H1 (cell line): ENCODE measurements at regions not wholly inside any gene's neighbourhood (a gene's known extent, or its start where the extent isn't known, plus 50 kb on each side); places are given as distances from the start of the nearest gene placed in this dataset.

Source experiments
- CTCF ChIA-PET: fragments of 300-600 bp; sonication (Branson Sonifier 250); formaldehyde crosslinking; loops from one replicate; lab custom pipeline; 2021; ENCODE audit not compliant: partially characterized antibody; lab: Charles Lee
- POLR2A ChIA-PET: fragments of 300-600 bp; sonication (Branson Sonifier 250); formaldehyde crosslinking; loops from one replicate; lab custom pipeline; 2021; ENCODE audit warnings: inconsistent platforms; ENCODE audit not compliant: partially characterized antibody; lab: Charles Lee
- DNase-seq, 2 experiments: peaks; one replicate each; pipeline versions ENCODE4 v3.0.0 to v3.0.0-alpha.2; 2010 to 2022; ENCODE audit warnings: low spot score in 2 of 2, low read depth in 1 of 2, mixed read lengths in 1 of 2
- FAIRE-seq: peaks from 2 replicates; lab custom pipeline; 2011; peaks lifted over from hg19 to GRCh38; lab: Jason Lieb, UNC
- H2AFZ ChIP-seq: 2 replicates; pipeline ENCODE4 v1.8.1; 2012; ENCODE audit warnings: low read length, inconsistent platforms
- H2AK5ac ChIP-seq: 2 replicates; pipeline ENCODE4 v1.6.1; 2013; ENCODE audit warnings: low read depth, low read length
- H2BK120ac ChIP-seq: replicated peaks from 2 replicates; pipeline ENCODE3; 2013; ENCODE audit warnings: low read depth, low read length, inconsistent platforms
- H2BK12ac ChIP-seq: 2 replicates; pipeline ENCODE4 v1.6.1; 2013; ENCODE audit warnings: low read depth, low read length
- H2BK15ac ChIP-seq: 2 replicates; pipeline ENCODE4 v1.6.1; 2013; ENCODE audit warnings: low read length
- H2BK20ac ChIP-seq: 2 replicates; pipeline ENCODE4 v1.6.1; 2013; ENCODE audit warnings: low read length
- H2BK5ac ChIP-seq: 2 replicates; pipeline ENCODE4 v1.6.1; 2013; ENCODE audit warnings: low read depth, low read length
- H3K14ac ChIP-seq: 2 replicates; pipeline ENCODE4 v1.6.1; 2013; ENCODE audit warnings: inconsistent platforms; ENCODE audit not compliant: insufficient read length
- H3K18ac ChIP-seq: 2 replicates; pipeline ENCODE4 v1.6.1; 2013; ENCODE audit warnings: low read length; ENCODE audit errors: extremely low read depth
- H3K23ac ChIP-seq: 2 replicates; pipeline ENCODE4 v1.6.1; 2013; ENCODE audit warnings: inconsistent platforms; ENCODE audit not compliant: insufficient read length
- H3K23me2 ChIP-seq: 2 replicates; pipeline ENCODE4 v1.6.1; 2013; ENCODE audit warnings: low read depth, low read length
- H3K27ac ChIP-seq: 2 replicates; pipeline ENCODE4 v1.6.1; 2011; ENCODE audit warnings: low read depth, low read length, inconsistent platforms
- H3K27me3 ChIP-seq, 4 experiments: replicated peaks in 1 of 4; 1 replicate in 1 of 4; 2 replicates in 3 of 4; pipeline versions ENCODE4 v1.6.1 to v1.8.1; 2011 to 2013; ENCODE audit warnings: low read length in 3 of 4, mild to moderate bottlenecking in 3 of 4, inconsistent platforms in 2 of 4, mixed read lengths in 2 of 4, moderate library complexity in 1 of 4; ENCODE audit not compliant: control insufficient read depth in 3 of 4, insufficient read depth in 3 of 4; ENCODE audit errors: extremely low read depth in 1 of 4
- H3K36me3 ChIP-seq, 4 experiments: 2 replicates each; pipeline versions ENCODE4 v1.6.1 to v1.8.1; 2011 to 2013; ENCODE audit warnings: mild to moderate bottlenecking in 4 of 4, low read length in 3 of 4, moderate library complexity in 2 of 4, control low read depth in 1 of 4, inconsistent platforms in 1 of 4; ENCODE audit not compliant: insufficient read depth in 4 of 4, control insufficient read depth in 2 of 4
- H3K4ac ChIP-seq: replicated peaks from 2 replicates; pipeline ENCODE3; 2013; ENCODE audit warnings: low read length, low read depth, mixed read lengths, inconsistent platforms; ENCODE audit not compliant: insufficient read length
- H3K4me1 ChIP-seq, 4 experiments: replicated peaks in 1 of 4; 1 replicate in 1 of 4; 2 replicates in 3 of 4; pipeline versions ENCODE4 v1.6.1 to v1.8.1; 2011 to 2013; ENCODE audit warnings: low read length in 3 of 4, inconsistent platforms in 2 of 4, mixed read lengths in 1 of 4; ENCODE audit not compliant: insufficient read depth in 4 of 4, control insufficient read depth in 3 of 4
- H3K4me2 ChIP-seq, 2 experiments: 2 replicates each; pipeline versions ENCODE4 v1.6.1 to v1.8.1; 2011 to 2013; ENCODE audit warnings: low read depth in 2 of 2, low read length in 2 of 2, control low read depth in 1 of 2, inconsistent platforms in 1 of 2, mild to moderate bottlenecking in 1 of 2; ENCODE audit not compliant: insufficient read depth in 1 of 2
- H3K4me3 ChIP-seq, 4 experiments: fragments of 200-600, 300-600 bp in 1 of 4; sonication (generic), shearing (Covaris generic), sonication (Bioruptor Twin) in 1 of 4; 2 replicates each; pipeline versions ENCODE4 v1.5.1 to v1.8.1; 2011 to 2016; ENCODE audit warnings: low read length in 4 of 4, low read depth in 3 of 4, control low read depth in 2 of 4, inconsistent platforms in 2 of 4, mild to moderate bottlenecking in 2 of 4, mixed read lengths in 1 of 4, moderate library complexity in 1 of 4; ENCODE audit not compliant: insufficient read depth in 2 of 4; ENCODE audit errors: extremely low read depth in 1 of 4
- H3K56ac ChIP-seq: replicated peaks from 2 replicates; pipeline ENCODE3; 2013; ENCODE audit warnings: low read depth, mild to moderate bottlenecking, mixed read lengths, low read length, inconsistent platforms; ENCODE audit not compliant: insufficient read length
- H3K79me1 ChIP-seq: 2 replicates; pipeline ENCODE4 v1.6.1; 2013; ENCODE audit warnings: low read depth, low read length, control low read depth
- H3K79me2 ChIP-seq, 2 experiments: 2 replicates each; pipeline versions ENCODE4 v1.6.1 to v1.8.1; 2012 to 2013; ENCODE audit warnings: low read length in 2 of 2, mild to moderate bottlenecking in 2 of 2, inconsistent platforms in 1 of 2; ENCODE audit not compliant: insufficient read depth in 2 of 2, control insufficient read depth in 1 of 2
- H3K9ac ChIP-seq, 4 experiments: replicated peaks in 1 of 4; 1 replicate in 1 of 4; 2 replicates in 3 of 4; pipeline versions ENCODE4 v1.6.1 to v1.8.1; 2011 to 2013; ENCODE audit warnings: low read depth in 3 of 4, low read length in 3 of 4, control low read depth in 2 of 4, mild to moderate bottlenecking in 2 of 4, moderate library complexity in 2 of 4, inconsistent platforms in 1 of 4; ENCODE audit errors: extremely low read depth in 1 of 4
- H3K9me3 ChIP-seq, 2 experiments: 2 replicates each; pipeline versions ENCODE4 v1.6.1 to v1.8.1; 2012 to 2013; ENCODE audit warnings: mild to moderate bottlenecking in 2 of 2, moderate library complexity in 2 of 2, control low read depth in 1 of 2, inconsistent platforms in 1 of 2, low read depth in 1 of 2, low read length in 1 of 2, mixed read lengths in 1 of 2; ENCODE audit not compliant: insufficient read depth in 2 of 2
- H4K20me1 ChIP-seq, 2 experiments: replicated peaks in 1 of 2; 2 replicates each; pipeline versions ENCODE3 to v1.8.1; 2011 to 2013; ENCODE audit warnings: inconsistent platforms in 2 of 2, low read length in 2 of 2, mild to moderate bottlenecking in 1 of 2; ENCODE audit not compliant: insufficient read depth in 2 of 2, control insufficient read depth in 1 of 2
- H4K5ac ChIP-seq: 2 replicates; pipeline ENCODE4 v1.6.1; 2013; ENCODE audit warnings: low read length, low read depth, mixed read lengths, inconsistent platforms; ENCODE audit not compliant: insufficient read length
- H4K8ac ChIP-seq: 2 replicates; pipeline ENCODE4 v1.8.0; 2013; ENCODE audit warnings: mild to moderate bottlenecking, moderate library complexity, low read length, inconsistent platforms; ENCODE audit not compliant: insufficient read depth; ENCODE audit errors: extremely low read depth
- H4K91ac ChIP-seq: replicated peaks from 2 replicates; pipeline ENCODE3; 2013; ENCODE audit warnings: low read length, mixed read lengths, inconsistent platforms; ENCODE audit not compliant: insufficient read length
- CBX8 ChIP-seq: fragments of 300-800, 300-1000 bp; sonication (generic); IDR thresholded peaks from 2 replicates; pipeline ENCODE4 v1.7.1; 2016; ENCODE audit warnings: low read depth, low read length, borderline replicate concordance
- CEBPB ChIP-seq: IDR thresholded peaks from 2 replicates; pipeline ENCODE4 v1.6.1; 2012; ENCODE audit warnings: low read depth, low read length
- EP300 ChIP-seq, 2 experiments: IDR thresholded peaks; 1 replicate in 1 of 2; 2 replicates in 1 of 2; pipeline ENCODE4 v1.6.1; 2011 to 2012; ENCODE audit warnings: low read depth in 2 of 2, low read length in 2 of 2, mild to moderate bottlenecking in 2 of 2, borderline replicate concordance in 1 of 2, inconsistent platforms in 1 of 2, moderate library complexity in 1 of 2
- EZH2 ChIP-seq: fragments of 200-600 bp; sonication (generic); IDR thresholded peaks from 2 replicates; pipeline ENCODE4 v1.7.1; 2012; ENCODE audit warnings: low read depth, mild to moderate bottlenecking, moderate library complexity, low read length, inconsistent platforms; ENCODE audit not compliant: severe bottlenecking
- MAFK ChIP-seq: IDR thresholded peaks from 2 replicates; pipeline ENCODE4 v1.6.1; 2012; ENCODE audit warnings: low read depth, mild to moderate bottlenecking, improper control_type of control experiment, low read length
- MAX ChIP-seq: IDR thresholded peaks from 2 replicates; pipeline ENCODE4 v1.6.1; 2012; ENCODE audit warnings: inconsistent platforms
- PHF8 ChIP-seq: fragments of 200-600 bp; sonication (generic); conservative IDR thresholded peaks from 2 replicates; pipeline ENCODE4 v1.7.1; 2012; ENCODE audit warnings: low read depth, mild to moderate bottlenecking, inconsistent platforms, low read length, moderate library complexity
- POLR2A ChIP-seq, 2 experiments: IDR thresholded peaks; 1 replicate in 1 of 2; 2 replicates in 1 of 2; pipeline ENCODE4 v1.6.1; 2011; ENCODE audit warnings: low read depth in 2 of 2, low read length in 2 of 2, mild to moderate bottlenecking in 2 of 2; ENCODE audit errors: control extremely low read depth in 1 of 2
- SP2 ChIP-seq: IDR thresholded peaks from 2 replicates; pipeline ENCODE4 v1.6.1; 2012; ENCODE audit warnings: mild to moderate bottlenecking, low read length, inconsistent platforms
- TBP ChIP-seq: IDR thresholded peaks from 2 replicates; pipeline ENCODE4 v1.6.1; 2011; ENCODE audit warnings: low read depth, low read length, improper control_type of control experiment
- WGBS, 2 experiments: shearing (Covaris generic) in 1 of 2; methylation state at CpG; one replicate each; pipeline versions ENCODE4 v1.1.6 to v1.1.7; 2013 to 2015; ENCODE audit warnings: low lambda C conversion rate in 2 of 2, mixed read lengths in 2 of 2, inconsistent platforms in 1 of 2, low coverage in 1 of 2, missing lambda C conversion rate in 1 of 2; ENCODE audit not compliant: insufficient replicate concordance in 2 of 2, insufficient coverage in 1 of 2, insufficient read length in 1 of 2; ENCODE audit errors: extremely low coverage in 1 of 2, missing lambda C conversion rate in 1 of 2; 5-methylcytosine and 5-hydroxymethylcytosine counted together

GRCh38 chr2:21544392-21544791, 420.6 kb downstream of the TDRD15 start:
- Histone ChIP-seq H3K9me3 (no peaks in the 10 kb centered on the region), H3K4me3 (no peak overlapping the region), H3K4ac (no peak overlapping the region), H3K27me3 (no peaks in the 10 kb centered on the region), H3K9ac (no peak overlapping the region), H2AK5ac (no peak overlapping the region), H3K79me2 (no peaks in the 10 kb centered on the region), H3K23me2 (no peaks in the 10 kb centered on the region), H4K8ac (no peak overlapping the region), H3K79me1 (no peaks in the 10 kb centered on the region), H4K20me1 (no peaks in the 10 kb centered on the region), H3K4me1 (no peaks in the 10 kb centered on the region), H3K56ac (no peak overlapping the region), H3K27ac (no peak overlapping the region), H3K23ac (no peak overlapping the region), H2BK12ac (no peak overlapping the region), H2BK20ac (no peak overlapping the region), H3K36me3 (no peaks in the 10 kb centered on the region), H3K14ac (no peak overlapping the region), H2AFZ (no peak overlapping the region), H3K18ac (no peak overlapping the region), H3K4me2 (no peak overlapping the region), H2BK120ac (no peak overlapping the region), H2BK15ac (no peak overlapping the region), H2BK5ac (no peak overlapping the region), H4K5ac (no peak overlapping the region), H4K91ac (no peak overlapping the region)
- DNase-seq (no peak), FAIRE-seq (no peak)
- ChIA-PET POLR2A (no interaction called here), CTCF (no interaction called here)
- TF ChIP-seq MAX (no peak), EZH2 (no peak), MAFK (no peak), PHF8 (no peak), CBX8 (no peak), POLR2A (IDR thresholded peaks at IDR 0.05; ENCODE audit: control extremely low read depth in 1 of 2, low read depth in 2 of 2, low read length in 2 of 2) (no peak), SP2 (no peak), EP300 (IDR thresholded peaks at IDR 0.05; ENCODE audit: borderline replicate concordance in 1 of 2, low read depth in 2 of 2, low read length in 2 of 2) (no peak), CEBPB (no peak), TBP (no peak)
- 84% methylated on average over 3 of the region's 3 CpGs; no CpG with 5 or more reads in 1 of the 2 experiments for WGBS, 2 experiments
